ENCODE measurements at regions not wholly inside any gene's neighbourhood (a gene's known extent, or its start where the extent isn't known, plus 50 kb on each side); places are given as distances from the start of the nearest gene placed in this dataset.
A peak's percentile ranks its signal among the peaks of the same experiment; 100 is the strongest.

GRCh38 chr11:33549483-33549882 lies 151.1 kb downstream of the C11orf91 start:
- DNase-seq (ENCODE audit: low read depth) = no peak
- no peak for TF ChIP-seq MAX (IDR thresholded peaks at IDR 0.05; ENCODE audit: low read depth, low read length)
- TF ChIP-seq MYC (IDR thresholded peaks at IDR 0.05; ENCODE audit: low read depth, low read length) = no peak
- H3K4me3 ChIP-seq (ENCODE audit: low read depth, low read length) = no peak overlapping the region

DNA sequence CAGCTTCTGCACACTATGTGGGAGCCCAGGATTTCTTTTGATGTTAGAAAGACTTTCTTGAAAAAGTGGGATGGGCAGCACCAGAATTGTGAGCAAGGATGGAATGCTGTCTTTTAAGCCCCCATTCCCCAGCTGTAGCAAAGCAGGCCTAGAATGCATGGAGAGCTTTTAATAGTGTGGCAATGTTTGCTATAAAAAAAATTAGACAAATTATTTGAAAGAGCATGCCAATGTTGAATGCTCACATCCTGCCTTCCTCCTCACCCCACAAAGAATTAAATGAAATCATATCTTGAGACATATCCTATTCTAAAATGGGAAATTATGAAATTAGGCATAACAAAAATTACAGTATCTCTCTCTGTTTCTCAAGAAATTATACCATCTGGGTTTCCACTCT lies 154.7 kb downstream of the C11orf91 start:
- TF ChIP-seq POLR2A (IDR thresholded peaks at IDR 0.05; ENCODE audit: extremely low read depth, insufficient read length) (no peak), MYC (IDR thresholded peaks at IDR 0.05; ENCODE audit: low read depth, low read length) (no peak), MAX (IDR thresholded peaks at IDR 0.05; ENCODE audit: low read depth, low read length) (no peak)
- TF ChIP-seq, protein P1, sequence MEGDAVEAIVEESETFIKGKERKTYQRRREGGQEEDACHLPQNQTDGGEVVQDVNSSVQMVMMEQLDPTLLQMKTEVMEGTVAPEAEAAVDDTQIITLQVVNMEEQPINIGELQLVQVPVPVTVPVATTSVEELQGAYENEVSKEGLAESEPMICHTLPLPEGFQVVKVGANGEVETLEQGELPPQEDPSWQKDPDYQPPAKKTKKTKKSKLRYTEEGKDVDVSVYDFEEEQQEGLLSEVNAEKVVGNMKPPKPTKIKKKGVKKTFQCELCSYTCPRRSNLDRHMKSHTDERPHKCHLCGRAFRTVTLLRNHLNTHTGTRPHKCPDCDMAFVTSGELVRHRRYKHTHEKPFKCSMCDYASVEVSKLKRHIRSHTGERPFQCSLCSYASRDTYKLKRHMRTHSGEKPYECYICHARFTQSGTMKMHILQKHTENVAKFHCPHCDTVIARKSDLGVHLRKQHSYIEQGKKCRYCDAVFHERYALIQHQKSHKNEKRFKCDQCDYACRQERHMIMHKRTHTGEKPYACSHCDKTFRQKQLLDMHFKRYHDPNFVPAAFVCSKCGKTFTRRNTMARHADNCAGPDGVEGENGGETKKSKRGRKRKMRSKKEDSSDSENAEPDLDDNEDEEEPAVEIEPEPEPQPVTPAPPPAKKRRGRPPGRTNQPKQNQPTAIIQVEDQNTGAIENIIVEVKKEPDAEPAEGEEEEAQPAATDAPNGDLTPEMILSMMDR (IDR thresholded peaks at IDR 0.05; ENCODE audit: low read depth, low read length) = no peak
- H3K4me3 ChIP-seq (ENCODE audit: low read depth, low read length) = no peak overlapping the region
- DNase-seq (ENCODE audit: low read depth) = no peak

GRCh38 chr11:33544593-33545373 lies 155.8 kb downstream of the C11orf91 start:
- DNase-seq (ENCODE audit: low read depth) = no peak
- H3K4me3 ChIP-seq (ENCODE audit: low read depth, low read length) = no peak overlapping the region
- TF ChIP-seq MAX (IDR thresholded peaks at IDR 0.05; ENCODE audit: low read depth, low read length) (no peak), MYC (IDR thresholded peaks at IDR 0.05; ENCODE audit: low read depth, low read length) (no peak), POLR2A (IDR thresholded peaks at IDR 0.05; ENCODE audit: extremely low read depth, insufficient read length) (no peak)
- TF ChIP-seq, protein P1 (IDR thresholded peaks at IDR 0.05; ENCODE audit: low read depth, low read length) = no peak

- TF ChIP-seq MYC (IDR thresholded peaks at IDR 0.05; ENCODE audit: low read depth, low read length) = no peak
- no peak for TF ChIP-seq MAX (IDR thresholded peaks at IDR 0.05; ENCODE audit: low read depth, low read length)
- no peak for TF ChIP-seq POLR2A (IDR thresholded peaks at IDR 0.05; ENCODE audit: extremely low read depth, insufficient read length)
- TF ChIP-seq, protein P1 (IDR thresholded peaks at IDR 0.05; ENCODE audit: low read depth, low read length) = no peak
- no peak for DNase-seq (ENCODE audit: low read depth)
Observed at GRCh38 chr11:33543823-33544222, 156.8 kb downstream of the C11orf91 start.

DNA sequence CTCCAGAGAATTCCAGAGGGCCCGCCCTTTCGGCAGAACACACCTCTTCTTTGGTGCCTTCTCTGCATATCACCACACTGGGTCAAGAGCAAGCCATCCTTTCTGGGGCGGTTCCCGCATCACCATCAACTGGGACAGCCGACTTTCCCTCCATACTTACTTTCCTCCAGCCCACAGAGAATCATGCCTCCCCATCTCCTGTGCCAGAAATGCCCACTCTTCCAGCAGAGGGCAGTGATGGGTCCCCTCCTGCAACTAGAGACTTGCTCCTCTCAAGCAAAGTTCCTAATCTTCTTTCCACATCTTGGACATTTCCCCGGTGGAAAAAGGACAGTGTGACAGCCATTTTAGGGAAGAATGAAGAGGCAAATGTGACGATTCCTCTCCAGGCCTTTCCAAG lies 157.7 kb downstream of the C11orf91 start:
- no peak overlapping the region for H3K4me3 ChIP-seq (ENCODE audit: low read depth, low read length)
- TF ChIP-seq POLR2A (IDR thresholded peaks at IDR 0.05; ENCODE audit: extremely low read depth, insufficient read length) = no peak
- TF ChIP-seq, protein P1 (IDR thresholded peaks at IDR 0.05; ENCODE audit: low read depth, low read length) = peak; percentile 81
- no peak for TF ChIP-seq MAX (IDR thresholded peaks at IDR 0.05; ENCODE audit: low read depth, low read length)
- TF ChIP-seq MYC (IDR thresholded peaks at IDR 0.05; ENCODE audit: low read depth, low read length) = no peak
- DNase-seq (ENCODE audit: low read depth) = peak; percentile 45

More at GRCh38 chr11:33543823-33544222, 156.8 kb downstream of the C11orf91 start:
- H3K4me3 ChIP-seq (ENCODE audit: low read depth, low read length) = no peak overlapping the region

Measured in NB4 (cell line).